Trophoblast cell (in vitro differentiated cells and primary cell): ENCODE measurements at regions not wholly inside any gene's neighbourhood (a gene's known extent, or its start where the extent isn't known, plus 50 kb on each side); places are given as distances from the start of the nearest gene placed in this dataset.
"Not testable (repeated sequence)": the region's sequence is repeated elsewhere in the genome, so short reads cannot be mapped to it uniquely, and the experiment has no call there.

ENCODE experiments used
- DNase-seq, 2 donors: peaks; one replicate each; pipeline ENCODE4 v3.0.0-alpha.2; 2016
- H2AFZ ChIP-seq: 2 replicates; pipeline ENCODE4 v1.6.1; 2013; ENCODE audit warnings: low read length, moderate library complexity, mild to moderate bottlenecking; ENCODE audit not compliant: insufficient read depth, poor library complexity
- H2AK5ac ChIP-seq: 2 replicates; pipeline ENCODE4 v1.6.1; 2013; ENCODE audit warnings: mild to moderate bottlenecking, low read length
- H2BK120ac ChIP-seq: 2 replicates; pipeline ENCODE4 v1.6.1; 2013; ENCODE audit warnings: low read length, mild to moderate bottlenecking, moderate library complexity; ENCODE audit not compliant: insufficient read depth, poor library complexity
- H2BK12ac ChIP-seq: 2 replicates; pipeline ENCODE4 v1.6.1; 2013; ENCODE audit warnings: mild to moderate bottlenecking, low read length, moderate library complexity
- H2BK5ac ChIP-seq: 2 replicates; pipeline ENCODE4 v1.6.1; 2013; ENCODE audit warnings: low read length, low read depth, moderate library complexity, mild to moderate bottlenecking; ENCODE audit not compliant: poor library complexity
- H3K14ac ChIP-seq: 2 replicates; pipeline ENCODE4 v1.6.1; 2013; ENCODE audit warnings: mild to moderate bottlenecking, low read length
- H3K18ac ChIP-seq: 2 replicates; pipeline ENCODE4 v1.6.1; 2013; ENCODE audit warnings: mild to moderate bottlenecking, low read length
- H3K23ac ChIP-seq: 2 replicates; pipeline ENCODE4 v1.6.1; 2013; ENCODE audit warnings: low read length
- H3K27ac ChIP-seq: 2 replicates; pipeline ENCODE4 v1.5.1; 2013; ENCODE audit warnings: low read depth, mild to moderate bottlenecking, inconsistent platforms, low read length, moderate library complexity
- H3K27me3 ChIP-seq: 2 replicates; pipeline ENCODE4 v1.6.1; 2013; ENCODE audit warnings: inconsistent platforms, mild to moderate bottlenecking, low read length, moderate library complexity; ENCODE audit not compliant: insufficient read depth
- H3K36me3 ChIP-seq, 2 experiments: 1 replicate in 1 of 2; 2 replicates in 1 of 2; pipeline ENCODE4 v1.6.1; 2013; ENCODE audit warnings: low read length in 2 of 2, mild to moderate bottlenecking in 2 of 2, moderate library complexity in 1 of 2; ENCODE audit not compliant: insufficient read depth in 2 of 2, control insufficient read depth in 1 of 2
- H3K4ac ChIP-seq: 2 replicates; pipeline ENCODE4 v1.6.1; 2013; ENCODE audit warnings: low read depth, mild to moderate bottlenecking, low read length, moderate library complexity
- H3K4me1 ChIP-seq, 2 experiments: 1 replicate in 1 of 2; 2 replicates in 1 of 2; pipeline ENCODE4 v1.6.1; 2013; ENCODE audit warnings: low read length in 2 of 2, mild to moderate bottlenecking in 2 of 2, moderate library complexity in 1 of 2; ENCODE audit not compliant: insufficient read depth in 2 of 2, control insufficient read depth in 1 of 2
- H3K4me2 ChIP-seq: 2 replicates; pipeline ENCODE4 v1.6.1; 2013; ENCODE audit warnings: inconsistent platforms, mild to moderate bottlenecking, low read length, moderate library complexity
- H3K4me3 ChIP-seq: 2 replicates; pipeline ENCODE4 v1.5.1; 2013; ENCODE audit warnings: mild to moderate bottlenecking, low read depth, low read length, inconsistent platforms
- H3K79me1 ChIP-seq: one replicate; pipeline ENCODE4 v1.6.1; 2013; ENCODE audit warnings: low read length
- H3K79me2 ChIP-seq: 2 replicates; pipeline ENCODE4 v1.6.1; 2013; ENCODE audit warnings: low read length, mild to moderate bottlenecking; ENCODE audit not compliant: control insufficient read depth, insufficient read depth, poor library complexity
- H3K9ac ChIP-seq: 2 replicates; pipeline ENCODE4 v1.6.1; 2013; ENCODE audit warnings: mild to moderate bottlenecking, low read length
- H3K9me3 ChIP-seq: 2 replicates; pipeline ENCODE4 v1.6.1; 2013; ENCODE audit warnings: low read depth, mild to moderate bottlenecking, control low read depth, inconsistent platforms, low read length; ENCODE audit not compliant: insufficient read depth
- H4K12ac ChIP-seq: 2 replicates; pipeline ENCODE4 v1.6.1; 2013; ENCODE audit warnings: low read depth, mild to moderate bottlenecking, low read length, moderate library complexity
- H4K8ac ChIP-seq: 2 replicates; pipeline ENCODE4 v1.6.1; 2013; ENCODE audit warnings: low read depth, mild to moderate bottlenecking, low read length, moderate library complexity
- H4K91ac ChIP-seq: one replicate; pipeline ENCODE4 v1.6.1; 2013; ENCODE audit warnings: low read depth, mild to moderate bottlenecking, low read length, moderate library complexity
- WGBS: extraction: QIAGEN DNeasy Blood & Tissue Kit; methylation state at CpG from one replicate; pipeline ENCODE4 v1.1.7; 2013; ENCODE audit warnings: missing lambda C conversion rate; ENCODE audit not compliant: insufficient read length, insufficient coverage; ENCODE audit errors: extremely low coverage; 5-methylcytosine and 5-hydroxymethylcytosine counted together

- H3K27ac ChIP-seq: no peak overlapping the region
- H4K91ac ChIP-seq: no peak overlapping the region
- no peak overlapping the region for H2BK5ac ChIP-seq
- H3K79me2 ChIP-seq: no peaks in the 10 kb centered on the region
- H4K12ac ChIP-seq: no peak overlapping the region
- H3K79me1 ChIP-seq: no peaks in the 10 kb centered on the region
- H3K36me3 ChIP-seq: no peaks in the 10 kb centered on the region
- H2BK120ac ChIP-seq: no peak overlapping the region
- no peak overlapping the region for H3K23ac ChIP-seq
- no peaks in the 10 kb centered on the region for H3K4me1 ChIP-seq
- no peak overlapping the region for H3K18ac ChIP-seq
- no peaks in the 10 kb centered on the region for H3K27me3 ChIP-seq
- WGBS: no CpG with 5 or more reads among the region's 26 CpGs
- H3K4me2 ChIP-seq: no peak overlapping the region
- no peaks in the 10 kb centered on the region for H3K9me3 ChIP-seq
- no peak overlapping the region for H2AFZ ChIP-seq
- H3K9ac ChIP-seq: no peak overlapping the region
- DNase-seq: no peak
- H3K4ac ChIP-seq: no peak overlapping the region
- no peak overlapping the region for H4K8ac ChIP-seq
- H3K14ac ChIP-seq: no peak overlapping the region
- H2BK12ac ChIP-seq: no peak overlapping the region
- no peak overlapping the region for H2AK5ac ChIP-seq
- H3K4me3 ChIP-seq: no peak overlapping the region
Measured at GRCh38 chr6:69466979-69467570, 329.7 kb downstream of the LMBRD1 start.

- H2AFZ ChIP-seq: no peak overlapping the region
Measured at GRCh38 chr6:69465866-69466265, 330.9 kb downstream of the LMBRD1 start.

GRCh38 chr6:69456086-69456485, 340.7 kb downstream of the LMBRD1 start:
- no peak overlapping the region for H3K4me2 ChIP-seq
- H3K27me3 ChIP-seq: no peaks in the 10 kb centered on the region
- no peak overlapping the region for H2BK12ac ChIP-seq
- H2BK120ac ChIP-seq: no peak overlapping the region
- no peak overlapping the region for H2BK5ac ChIP-seq
- H2AFZ ChIP-seq: no peak overlapping the region
- no peak overlapping the region for H3K27ac ChIP-seq
- no peak overlapping the region for H2AK5ac ChIP-seq
- no peaks in the 10 kb centered on the region for H3K4me1 ChIP-seq
- H3K14ac ChIP-seq: no peak overlapping the region
- H3K9ac ChIP-seq: no peak overlapping the region
- no peak overlapping the region for H4K8ac ChIP-seq
- H3K79me1 ChIP-seq: no peaks in the 10 kb centered on the region
- H3K36me3 ChIP-seq: no peaks in the 10 kb centered on the region
- no peaks in the 10 kb centered on the region for H3K79me2 ChIP-seq
- H4K91ac ChIP-seq: no peak overlapping the region
- no peak overlapping the region for H3K23ac ChIP-seq
- no CpG with 5 or more reads among the region's 3 CpGs for WGBS
- no peak overlapping the region for H3K4ac ChIP-seq
- DNase-seq: no peak
- H3K18ac ChIP-seq: no peak overlapping the region
- H4K12ac ChIP-seq: no peak overlapping the region
- H3K9me3 ChIP-seq: no peaks in the 10 kb centered on the region
- no peak overlapping the region for H3K4me3 ChIP-seq

More at GRCh38 chr6:69465866-69466265, 330.9 kb downstream of the LMBRD1 start:
- Histone ChIP-seq H2AK5ac (no peak overlapping the region), H3K4me3 (no peak overlapping the region), H2BK12ac (no peak overlapping the region), H4K12ac (no peak overlapping the region), H3K27me3 (no peaks in the 10 kb centered on the region), H3K9ac (no peak overlapping the region), H3K14ac (no peak overlapping the region), H4K91ac (no peak overlapping the region), H3K4ac (no peak overlapping the region), H3K4me1 (no peaks in the 10 kb centered on the region), H3K23ac (no peak overlapping the region), H2BK120ac (no peak overlapping the region), H3K18ac (no peak overlapping the region), H4K8ac (no peak overlapping the region), H3K9me3 (no peaks in the 10 kb centered on the region), H3K27ac (no peak overlapping the region), H3K36me3 (no peaks in the 10 kb centered on the region), H3K79me1 (no peaks in the 10 kb centered on the region), H3K4me2 (no peak overlapping the region), H2BK5ac (no peak overlapping the region), H3K79me2 (no peaks in the 10 kb centered on the region)
- no peak for DNase-seq

- not testable (repeated sequence) for H3K23ac ChIP-seq, H3K4me2 ChIP-seq, H3K79me2 ChIP-seq, H4K8ac ChIP-seq, H2AK5ac ChIP-seq, H3K4ac ChIP-seq, H3K36me3 ChIP-seq, H4K12ac ChIP-seq, H2BK120ac ChIP-seq, H3K9ac ChIP-seq, H3K4me1 ChIP-seq, H3K4me3 ChIP-seq, H4K91ac ChIP-seq, DNase-seq, H3K18ac ChIP-seq, H2BK12ac ChIP-seq, H2BK5ac ChIP-seq, H2AFZ ChIP-seq, H3K27ac ChIP-seq, H3K79me1 ChIP-seq, H3K14ac ChIP-seq, H3K27me3 ChIP-seq, H3K9me3 ChIP-seq
- WGBS: no CpG with 5 or more reads among the region's 2 CpGs
Measured at GRCh38 chr6:69454619-69455018, 342.2 kb downstream of the LMBRD1 start.
